IMR-90 (cell line): ENCODE measurements at regions not wholly inside any gene's neighbourhood (a gene's known extent, or its start where the extent isn't known, plus 50 kb on each side); places are given as distances from the start of the nearest gene placed in this dataset.

Source experiments
- ATAC-seq: fragments of 200-7000 bp; cut with Tn5 transposase; 2 replicates; pipeline ENCODE4 v1.9.1; 2020; ENCODE audit warnings: low read depth, mild to moderate bottlenecking, moderate library complexity
- BruUV-seq: library from RNA; stranded (reverse); fragments of 400-500 nt; replicated peaks from 2 replicates; lab custom pipeline; 2021; lab: Mats Ljungman, UMichigan
- CTCF ChIA-PET: fragments of 300-600 bp; formaldehyde crosslinking; extraction: SDS; loops from one replicate; lab custom pipeline; 2021; ENCODE audit warnings: antibody characterized with exemption; lab: Yijun Ruan, JAX
- POLR2A ChIA-PET: fragments of 300-600 bp; sonication (Branson Sonifier 250); formaldehyde crosslinking; loops from one replicate; lab custom pipeline; 2022; ENCODE audit warnings: antibody characterized with exemption; ENCODE audit not compliant: unreplicated experiment; lab: Charles Lee
- DNase-seq: peaks from one replicate; pipeline ENCODE4 v3.0.0; 2013
- H2AFZ ChIP-seq: replicated peaks from 2 replicates; pipeline ENCODE3; 2013; ENCODE audit warnings: low read length, mild to moderate bottlenecking; ENCODE audit not compliant: poor library complexity
- H2AK5ac ChIP-seq: 2 replicates; pipeline ENCODE4 v1.6.1; 2013; ENCODE audit warnings: low read depth, low read length, inconsistent platforms
- H2AK9ac ChIP-seq: replicated peaks from 2 replicates; pipeline ENCODE3; 2013; ENCODE audit warnings: mild to moderate bottlenecking, low read depth, low read length, moderate library complexity; ENCODE audit not compliant: poor library complexity
- H2BK120ac ChIP-seq: 2 replicates; pipeline ENCODE4 v1.6.1; 2013; ENCODE audit warnings: low read depth, low read length, inconsistent platforms
- H2BK15ac ChIP-seq: 3 replicates; pipeline ENCODE4 v1.6.1; 2013; ENCODE audit warnings: low read depth, low read length, inconsistent platforms
- H2BK20ac ChIP-seq: 2 replicates; pipeline ENCODE4 v1.6.1; 2013; ENCODE audit warnings: low read depth, mild to moderate bottlenecking, inconsistent platforms, low read length, moderate library complexity
- H2BK5ac ChIP-seq: 2 replicates; pipeline ENCODE4 v1.6.1; 2013; ENCODE audit warnings: mild to moderate bottlenecking, low read depth, low read length, inconsistent platforms; ENCODE audit not compliant: poor library complexity, severe bottlenecking
- H3K14ac ChIP-seq: replicated peaks from 2 replicates; pipeline ENCODE4 v1.6.1; 2013; ENCODE audit warnings: low read depth, low read length, inconsistent platforms
- H3K18ac ChIP-seq: 2 replicates; pipeline ENCODE4 v1.6.1; 2013; ENCODE audit warnings: low read depth, low read length, control low read depth
- H3K23ac ChIP-seq: 2 replicates; pipeline ENCODE4 v1.6.1; 2013; ENCODE audit warnings: low read depth, low read length, inconsistent platforms
- H3K27ac ChIP-seq: 2 replicates; pipeline ENCODE4 v1.5.1; 2013; ENCODE audit warnings: mild to moderate bottlenecking, control low read depth, low read length; ENCODE audit not compliant: insufficient read depth
- H3K27me3 ChIP-seq: 2 replicates; pipeline ENCODE4 v1.6.1; 2013; ENCODE audit warnings: low read length; ENCODE audit not compliant: control insufficient read depth, insufficient read depth
- H3K36me3 ChIP-seq: 2 replicates; pipeline ENCODE4 v1.6.1; 2013; ENCODE audit warnings: low read length, mixed read lengths; ENCODE audit not compliant: control insufficient read depth, insufficient read depth
- H3K4ac ChIP-seq: 2 replicates; pipeline ENCODE4 v1.6.1; 2013; ENCODE audit warnings: low read depth, low read length, inconsistent platforms
- H3K4me1 ChIP-seq: 2 replicates; pipeline ENCODE4 v1.6.1; 2013; ENCODE audit warnings: low read length, mixed read lengths; ENCODE audit not compliant: control insufficient read depth, insufficient read depth
- H3K4me2 ChIP-seq: 2 replicates; pipeline ENCODE4 v1.6.1; 2013; ENCODE audit warnings: low read depth, mild to moderate bottlenecking, control low read depth, low read length, moderate library complexity
- H3K4me3 ChIP-seq: 2 replicates; pipeline ENCODE4 v1.5.1; 2013; ENCODE audit warnings: low read depth, mild to moderate bottlenecking, control low read depth, low read length, moderate library complexity; ENCODE audit not compliant: insufficient read depth
- H3K56ac ChIP-seq: 2 replicates; pipeline ENCODE4 v1.6.1; 2013; ENCODE audit warnings: low read length, inconsistent platforms; ENCODE audit not compliant: insufficient read depth; ENCODE audit errors: extremely low read depth
- H3K79me1 ChIP-seq, 2 experiments: 2 replicates each; pipeline ENCODE4 v1.6.1; 2013; ENCODE audit warnings: low read length in 2 of 2, inconsistent platforms in 1 of 2, low read depth in 1 of 2
- H3K9ac ChIP-seq: 2 replicates; pipeline ENCODE4 v1.6.1; 2013; ENCODE audit warnings: low read depth, low read length, control low read depth
- H3K9me1 ChIP-seq: 2 replicates; pipeline ENCODE4 v1.6.1; 2013; ENCODE audit warnings: low read length, inconsistent platforms; ENCODE audit not compliant: insufficient read depth
- H3K9me3 ChIP-seq: 2 replicates; pipeline ENCODE4 v1.6.1; 2013; ENCODE audit warnings: low read length; ENCODE audit not compliant: control insufficient read depth, insufficient read depth
- H4K20me1 ChIP-seq: 2 replicates; pipeline ENCODE4 v1.6.1; 2013; ENCODE audit warnings: low read length, inconsistent platforms; ENCODE audit not compliant: insufficient read depth
- H4K5ac ChIP-seq: 2 replicates; pipeline ENCODE4 v1.6.1; 2013; ENCODE audit warnings: mild to moderate bottlenecking, low read depth, low read length, control low read depth
- H4K8ac ChIP-seq, 2 experiments: 2 replicates each; pipeline ENCODE4 v1.6.1; 2013; ENCODE audit warnings: low read depth in 2 of 2, low read length in 2 of 2, control low read depth in 1 of 2, inconsistent platforms in 1 of 2
- H4K91ac ChIP-seq: 2 replicates; pipeline ENCODE4 v1.6.1; 2013; ENCODE audit warnings: low read depth, low read length, inconsistent platforms; ENCODE audit not compliant: insufficient read depth
- BHLHE40 ChIP-seq: fragments of 150-350 bp; IDR thresholded peaks from 2 replicates; pipeline ENCODE4 v1.6.1; 2016; ENCODE audit warnings: mild to moderate bottlenecking, low read depth, low read length
- CEBPB ChIP-seq: IDR thresholded peaks from 2 replicates; pipeline ENCODE4 v1.6.1; 2012; ENCODE audit warnings: low read depth, low read length, improper control_type of control experiment
- CHD1 ChIP-seq: IDR thresholded peaks from 2 replicates; pipeline ENCODE4 v1.6.1; 2012; ENCODE audit warnings: low read depth, low read length, improper control_type of control experiment
- ELK1 ChIP-seq: fragments of 150-350 bp; IDR thresholded peaks from 2 replicates; pipeline ENCODE4 v1.6.1; 2016; ENCODE audit warnings: low read depth, mild to moderate bottlenecking, low read length, moderate library complexity, borderline replicate concordance
- FOS ChIP-seq: fragments of 150-350 bp; IDR thresholded peaks from 2 replicates; pipeline ENCODE4 v1.6.1; 2016; ENCODE audit warnings: low read depth, low read length
- MAFK ChIP-seq: IDR thresholded peaks from 2 replicates; pipeline ENCODE4 v1.6.1; 2012; ENCODE audit warnings: low read depth, low read length, improper control_type of control experiment
- MAZ ChIP-seq: IDR thresholded peaks from 2 replicates; pipeline ENCODE4 v1.6.1; 2012; ENCODE audit warnings: low read depth, mild to moderate bottlenecking, low read length, improper control_type of control experiment, moderate library complexity, borderline replicate concordance
- MXI1 ChIP-seq: IDR thresholded peaks from 2 replicates; pipeline ENCODE4 v1.6.1; 2012; ENCODE audit warnings: low read depth, mild to moderate bottlenecking, low read length, moderate library complexity, borderline replicate concordance
- NFE2L2 ChIP-seq: fragments of 150-350 bp; IDR thresholded peaks from 2 replicates; pipeline ENCODE4 v1.6.1; 2016; ENCODE audit warnings: low read depth, mild to moderate bottlenecking, low read length
- POLR2A ChIP-seq: IDR thresholded peaks from 2 replicates; pipeline ENCODE4 v1.6.1; 2012; ENCODE audit warnings: mild to moderate bottlenecking, low read depth, low read length
- RAD21 ChIP-seq: IDR thresholded peaks from 2 replicates; pipeline ENCODE4 v1.6.1; 2012; ENCODE audit warnings: low read length, improper control_type of control experiment
- RCOR1 ChIP-seq: IDR thresholded peaks from 2 replicates; pipeline ENCODE4 v1.6.1; 2012; ENCODE audit warnings: mild to moderate bottlenecking, low read length, improper control_type of control experiment; ENCODE audit not compliant: insufficient replicate concordance
- RFX5 ChIP-seq: IDR thresholded peaks from 2 replicates; pipeline ENCODE4 v1.8.0; 2012; ENCODE audit warnings: low read depth, mild to moderate bottlenecking, low read length, moderate library complexity
- SMC3 ChIP-seq: fragments of 150-350 bp; IDR thresholded peaks from 2 replicates; pipeline ENCODE4 v1.6.1; 2016; ENCODE audit warnings: low read depth, mild to moderate bottlenecking, antibody characterized with exemption, low read length, moderate library complexity
- WGBS, 2 experiments: methylation state at CpG; one replicate each; pipeline versions ENCODE4 v1.1.5 to v1.1.7; 2013; ENCODE audit warnings: missing lambda C conversion rate in 2 of 2; ENCODE audit not compliant: insufficient read length in 1 of 2; ENCODE audit errors: extremely low coverage in 2 of 2; 5-methylcytosine and 5-hydroxymethylcytosine counted together
- dilution Hi-C: fragments of 300-500 bp; cut with HindIII; formaldehyde crosslinking; loops from one replicate; pipeline ENCODE4 v1.14.3; 2018; ENCODE audit warnings: low sequenced_read_pairs; ENCODE audit not compliant: unreplicated experiment
- in situ Hi-C: fragments of 300-500 bp; cut with MboI; formaldehyde crosslinking; loops from 3 replicates; pipeline ENCODE4 v1.14.3; 2019; ENCODE audit warnings: low sequenced_read_pairs, inconsistent platforms, mixed read lengths
- intact Hi-C: fragments of 100-400 bp; cut with micrococcal nuclease; formaldehyde crosslinking; loops from 2 replicates; pipeline ENCODE4 v1.10.0; 2022
- TF ChIP-seq, protein P1 (sequence below): conservative IDR thresholded peaks from 2 replicates; pipeline ENCODE4 v1.5.1; 2012; ENCODE audit warnings: mild to moderate bottlenecking, low read depth, low read length, improper control_type of control experiment
- TF ChIP-seq, protein P2 (sequence below): fragments of 150-350 bp; IDR thresholded peaks from 2 replicates; pipeline ENCODE4 v1.6.1; 2017; ENCODE audit warnings: mild to moderate bottlenecking, antibody characterized with exemption, low read length, low read depth

DNA sequence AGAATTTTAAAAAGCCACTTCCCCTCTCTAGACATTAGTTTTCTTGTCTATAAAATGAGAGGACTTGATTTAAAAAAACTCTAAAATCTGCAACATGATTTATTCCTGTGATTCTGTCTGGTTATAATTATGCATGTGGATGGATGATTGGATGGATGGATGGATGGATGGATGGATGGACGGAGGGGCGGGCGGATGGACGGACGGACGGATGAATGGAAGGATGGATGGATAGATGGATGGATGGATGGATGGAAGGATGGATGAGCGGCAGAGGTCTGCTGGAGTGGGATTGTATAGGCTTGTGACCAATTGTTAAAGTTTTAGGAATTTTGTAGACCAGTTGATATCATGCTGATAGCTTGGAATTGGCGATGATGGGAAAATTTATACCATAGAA is 135.2 kb upstream of the TIAM1 start:
- Histone ChIP-seq H3K14ac (no peak overlapping the region), H4K20me1 (no peaks in the 10 kb centered on the region), H3K9me3 (peaks cover 9% of the 10 kb centered on the region), H3K9ac (no peak overlapping the region), H4K8ac (no peak overlapping the region), H2BK5ac (no peak overlapping the region), H4K5ac (no peak overlapping the region), H3K4me3 (no peak overlapping the region), H3K4me2 (no peak overlapping the region), H3K27me3 (no peaks in the 10 kb centered on the region), H2AK9ac (no peak overlapping the region), H2BK120ac (no peak overlapping the region), H4K91ac (no peak overlapping the region), H3K56ac (no peak overlapping the region), H2BK15ac (no peak overlapping the region), H2AK5ac (no peak overlapping the region), H2AFZ (no peak overlapping the region), H3K79me1 (no peaks in the 10 kb centered on the region), H3K36me3 (no peaks in the 10 kb centered on the region), H2BK20ac (no peak overlapping the region), H3K9me1 (no peaks in the 10 kb centered on the region), H3K18ac (no peak overlapping the region), H3K23ac (no peak overlapping the region), H3K4ac (no peak overlapping the region), H3K27ac (no peak overlapping the region), H3K4me1 (no peaks in the 10 kb centered on the region)
- ChIA-PET CTCF (no interaction called here), POLR2A (no interaction called here)
- intact Hi-C loops (no loop called here), in situ Hi-C loops (no loop called here), dilution Hi-C loops (no loop called here)
- ATAC-seq (no peak), DNase-seq (no peak)
- BruUV-seq, result no TSS peak
- no peak for TF ChIP-seq RAD21
- TF ChIP-seq BHLHE40, result no peak
- TF ChIP-seq NFE2L2, result no peak
- no peak for TF ChIP-seq RCOR1
- TF ChIP-seq, protein P1, sequence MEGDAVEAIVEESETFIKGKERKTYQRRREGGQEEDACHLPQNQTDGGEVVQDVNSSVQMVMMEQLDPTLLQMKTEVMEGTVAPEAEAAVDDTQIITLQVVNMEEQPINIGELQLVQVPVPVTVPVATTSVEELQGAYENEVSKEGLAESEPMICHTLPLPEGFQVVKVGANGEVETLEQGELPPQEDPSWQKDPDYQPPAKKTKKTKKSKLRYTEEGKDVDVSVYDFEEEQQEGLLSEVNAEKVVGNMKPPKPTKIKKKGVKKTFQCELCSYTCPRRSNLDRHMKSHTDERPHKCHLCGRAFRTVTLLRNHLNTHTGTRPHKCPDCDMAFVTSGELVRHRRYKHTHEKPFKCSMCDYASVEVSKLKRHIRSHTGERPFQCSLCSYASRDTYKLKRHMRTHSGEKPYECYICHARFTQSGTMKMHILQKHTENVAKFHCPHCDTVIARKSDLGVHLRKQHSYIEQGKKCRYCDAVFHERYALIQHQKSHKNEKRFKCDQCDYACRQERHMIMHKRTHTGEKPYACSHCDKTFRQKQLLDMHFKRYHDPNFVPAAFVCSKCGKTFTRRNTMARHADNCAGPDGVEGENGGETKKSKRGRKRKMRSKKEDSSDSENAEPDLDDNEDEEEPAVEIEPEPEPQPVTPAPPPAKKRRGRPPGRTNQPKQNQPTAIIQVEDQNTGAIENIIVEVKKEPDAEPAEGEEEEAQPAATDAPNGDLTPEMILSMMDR, result no peak
- no peak for TF ChIP-seq SMC3
- no peak for TF ChIP-seq POLR2A
- no peak for TF ChIP-seq ELK1
- no peak for TF ChIP-seq FOS
- TF ChIP-seq, protein P2, sequence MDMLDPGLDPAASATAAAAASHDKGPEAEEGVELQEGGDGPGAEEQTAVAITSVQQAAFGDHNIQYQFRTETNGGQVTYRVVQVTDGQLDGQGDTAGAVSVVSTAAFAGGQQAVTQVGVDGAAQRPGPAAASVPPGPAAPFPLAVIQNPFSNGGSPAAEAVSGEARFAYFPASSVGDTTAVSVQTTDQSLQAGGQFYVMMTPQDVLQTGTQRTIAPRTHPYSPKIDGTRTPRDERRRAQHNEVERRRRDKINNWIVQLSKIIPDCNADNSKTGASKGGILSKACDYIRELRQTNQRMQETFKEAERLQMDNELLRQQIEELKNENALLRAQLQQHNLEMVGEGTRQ, result no peak
- TF ChIP-seq CEBPB, result no peak
- TF ChIP-seq MXI1, result no peak
- no peak for TF ChIP-seq RFX5
- no peak for TF ChIP-seq CHD1
- no peak for TF ChIP-seq MAZ
- no peak for TF ChIP-seq MAFK
- WGBS, 2 experiments, result no CpG with 5 or more reads among the region's 8 CpGs
